CD4-positive, alpha-beta T cell (primary cell): ENCODE measurements at regions not wholly inside any gene's neighbourhood (a gene's known extent, or its start where the extent isn't known, plus 50 kb on each side); places are given as distances from the start of the nearest gene placed in this dataset.

Experiments
- ATAC-seq: fragments of 200-7000 bp; cut with Tn5 transposase; one replicate; pipeline ENCODE4 v1.10.0; 2022; ENCODE audit warnings: mild to moderate bottlenecking; ENCODE audit not compliant: poor library complexity
- CTCF ChIA-PET: fragments of 350-600 bp; sonication (Branson Sonifier 250); formaldehyde crosslinking; loops from one replicate; lab custom pipeline; 2021; ENCODE audit warnings: antibody characterized with exemption, inconsistent platforms; lab: Charles Lee
- POLR2A ChIA-PET: fragments of 350-600 bp; sonication (Branson Sonifier 250); formaldehyde crosslinking; loops from one replicate; lab custom pipeline; 2021; ENCODE audit warnings: antibody characterized with exemption, inconsistent platforms; lab: Charles Lee
- DNase-seq, 14 experiments: peaks; one replicate each; pipeline ENCODE4 v3.0.0-alpha.2; 2013 to 2020; ENCODE audit warnings: mixed read lengths in 2 of 14
- H3K27ac ChIP-seq, 2 donors: one replicate each; pipeline versions ENCODE4 v1.5.1 to v1.7.0; 2013; ENCODE audit warnings: low read length in 2 of 2, low read depth in 1 of 2, mild to moderate bottlenecking in 1 of 2
- H3K27me3 ChIP-seq, 2 experiments: 1 replicate in 1 of 2; 2 replicates in 1 of 2; pipeline versions ENCODE4 v1.6.1 to v1.7.0; 2013; ENCODE audit warnings: low read length in 2 of 2, control low read depth in 1 of 2, mild to moderate bottlenecking in 1 of 2, moderate library complexity in 1 of 2; ENCODE audit not compliant: insufficient read depth in 2 of 2, control insufficient read depth in 1 of 2
- H3K36me3 ChIP-seq: one replicate; pipeline ENCODE4 v1.6.1; 2013; ENCODE audit warnings: low read length, control low read depth; ENCODE audit not compliant: insufficient read depth
- H3K4me1 ChIP-seq: one replicate; pipeline ENCODE4 v1.6.1; 2013; ENCODE audit warnings: low read length, control low read depth; ENCODE audit not compliant: insufficient read depth
- H3K4me3 ChIP-seq: one replicate; pipeline ENCODE4 v1.5.1; 2013; ENCODE audit warnings: mild to moderate bottlenecking, low read length, moderate library complexity
- H3K9me3 ChIP-seq, 2 experiments: 1 replicate in 1 of 2; 2 replicates in 1 of 2; pipeline versions ENCODE4 v1.6.1 to v1.7.0; 2013; ENCODE audit warnings: low read length in 2 of 2, mild to moderate bottlenecking in 2 of 2, control low read depth in 1 of 2, moderate library complexity in 1 of 2; ENCODE audit not compliant: control insufficient read depth in 1 of 2, insufficient read depth in 1 of 2
- H3K27ac Mint-ChIP-seq: one replicate; pipeline ENCODE4 v1.8.0; 2020; ENCODE audit warnings: mixed read lengths
- H3K27me3 Mint-ChIP-seq: one replicate; pipeline ENCODE4 v1.8.0; 2021; ENCODE audit warnings: mixed read lengths
- H3K36me3 Mint-ChIP-seq: one replicate; pipeline ENCODE4 v1.8.0; 2021; ENCODE audit warnings: low read depth, mixed read lengths
- H3K4me1 Mint-ChIP-seq: one replicate; pipeline ENCODE4 v1.8.0; 2021; ENCODE audit warnings: low read depth, mixed read lengths
- H3K4me3 Mint-ChIP-seq: one replicate; pipeline ENCODE4 v1.8.0; 2020; ENCODE audit warnings: mild to moderate bottlenecking, mixed read lengths
- H3K9me3 Mint-ChIP-seq: one replicate; pipeline ENCODE4 v1.8.0; 2020; ENCODE audit warnings: mixed read lengths
- CTCF ChIP-seq: fragments of 200-600 bp; IDR thresholded peaks from one replicate; pipeline ENCODE4 v1.8.0; 2022; ENCODE audit warnings: antibody characterized with exemption, mild to moderate bottlenecking
- intact Hi-C, 2 experiments: fragments of 100-400 bp; cut with DNase I in 1 of 2; cut with micrococcal nuclease in 1 of 2; formaldehyde crosslinking; loops; one replicate each; pipeline versions ENCODE4 v1.15.1 to v1.9.0; 2023 to 2025; cut with DNase I, micrococcal nuclease

DNA sequence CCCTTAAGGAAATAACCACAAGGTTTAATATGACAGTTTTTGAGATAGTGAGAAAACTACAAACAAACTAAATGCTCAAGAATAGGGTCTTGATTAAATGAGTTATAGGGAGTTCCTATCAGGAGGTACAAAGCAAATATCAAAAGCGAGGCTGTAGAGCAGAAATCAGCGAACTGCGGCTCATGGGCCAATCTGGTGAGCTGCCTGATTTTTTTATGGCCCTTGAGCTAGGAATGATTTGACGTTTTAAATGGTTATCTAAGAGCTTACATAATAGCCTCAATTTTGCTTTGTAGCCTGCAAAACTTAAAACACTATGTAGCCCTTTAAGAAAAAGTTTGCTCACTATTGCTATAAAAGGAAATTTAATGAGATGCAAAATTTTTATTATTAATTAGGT is 62.2 kb downstream of the XCL2 start:
- Mint-ChIP-seq H3K9me3 (no peaks in the 10 kb centered on the region), H3K4me1 (peaks cover 85% of the 10 kb centered on the region), H3K27ac (no peak overlapping the region), H3K36me3 (no peaks in the 10 kb centered on the region), H3K4me3 (no peak overlapping the region), H3K27me3 (no peaks in the 10 kb centered on the region)
- Histone ChIP-seq H3K9me3 (no peaks in the 10 kb centered on the region), H3K27me3 (no peaks in the 10 kb centered on the region), H3K4me3 (no peak overlapping the region), H3K4me1 (peaks cover 28% of the 10 kb centered on the region), H3K36me3 (no peaks in the 10 kb centered on the region), H3K27ac (no peak overlapping the region)
- intact Hi-C loops = no loop called here
- DNase-seq (no peak), ATAC-seq (no peak)
- ChIA-PET POLR2A (interaction anchor here (0.6 kb wide), 1 partner anchor 13 kb away, joined by 3 read pairs; no protein-coding TSS in a partner anchor), CTCF (no interaction called here)
- no peak for TF ChIP-seq CTCF

- H3K4me1 Mint-ChIP-seq = peaks cover 82% of the 10 kb centered on the region
- H3K9me3 Mint-ChIP-seq = no peaks in the 10 kb centered on the region
- Histone ChIP-seq H3K36me3 (no peaks in the 10 kb centered on the region), H3K4me1 (peaks cover 31% of the 10 kb centered on the region), H3K9me3 (no peaks in the 10 kb centered on the region), H3K27ac (no peak overlapping the region), H3K27me3 (no peaks in the 10 kb centered on the region), H3K4me3 (no peak overlapping the region)
- no peaks in the 10 kb centered on the region for H3K27me3 Mint-ChIP-seq
- TF ChIP-seq CTCF = no peak
- no peak for ATAC-seq
- ChIA-PET POLR2A (no interaction called here), CTCF (no interaction called here)
- no peak overlapping the region for H3K4me3 Mint-ChIP-seq
- intact Hi-C loops = no loop called here
- no peaks in the 10 kb centered on the region for H3K36me3 Mint-ChIP-seq
- DNase-seq = no peak
- peak overlapping the region; percentile 2 for H3K27ac Mint-ChIP-seq
Measured at GRCh38 chr1:168480997-168481396, 62.8 kb downstream of the XCL2 start.

DNA sequence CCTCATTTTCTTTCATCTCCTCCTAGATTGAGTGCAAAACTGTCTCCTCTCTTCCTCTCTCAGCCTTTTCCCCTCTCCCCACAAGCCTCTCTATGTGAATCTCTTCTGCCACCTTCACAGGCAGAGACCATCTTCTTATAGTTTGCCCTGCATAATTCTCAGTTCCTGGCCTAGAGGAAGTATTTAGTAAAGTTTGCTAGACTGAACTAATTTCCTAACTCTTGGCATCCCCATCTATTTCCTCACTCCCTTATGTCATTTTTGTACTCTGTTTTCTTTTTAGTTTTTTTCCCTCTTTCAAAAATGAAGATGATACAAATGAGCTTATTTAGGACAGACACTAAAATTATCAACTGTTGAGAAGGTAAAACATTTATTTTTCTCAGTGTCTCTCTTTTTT is 66.0 kb downstream of the XCL2 start:
- Histone ChIP-seq H3K27me3 (no peaks in the 10 kb centered on the region), H3K4me3 (no peak overlapping the region), H3K4me1 (peaks cover 22% of the 10 kb centered on the region), H3K9me3 (peaks cover 0 to 7% of the 10 kb centered on the region in 2 experiments), H3K27ac (no peak overlapping the region), H3K36me3 (no peaks in the 10 kb centered on the region)
- CTCF ChIA-PET = no interaction called here
- DNase-seq (no peak), ATAC-seq (no peak)
- Mint-ChIP-seq H3K4me3 (no peak overlapping the region), H3K4me1 (peaks cover 50% of the 10 kb centered on the region), H3K27ac (no peak overlapping the region), H3K9me3 (peaks cover 11% of the 10 kb centered on the region), H3K36me3 (peaks cover 6% of the 10 kb centered on the region), H3K27me3 (no peaks in the 10 kb centered on the region)
- POLR2A ChIA-PET = interaction anchor here (1.0 kb wide), 1 partner anchor 38 kb away, joined by 7 read pairs; no protein-coding TSS in a partner anchor
- no peak for TF ChIP-seq CTCF
- intact Hi-C loops = no loop called here
